Upper lobe of right lung (tissue), 1 donor: ENCODE measurements at regions not wholly inside any gene's neighbourhood (a gene's known extent, or its start where the extent isn't known, plus 50 kb on each side); places are given as distances from the start of the nearest gene placed in this dataset.
"Not testable (repeated sequence)": the region's sequence is repeated elsewhere in the genome, so short reads cannot be mapped to it uniquely, and the experiment has no call there.

Experiments used
- ATAC-seq: fragments of 200-7000 bp; cut with Tn5 transposase; one replicate; pipeline ENCODE4 v1.9.1; 2020; ENCODE audit warnings: mild to moderate bottlenecking, moderate library complexity
- DNase-seq: peaks from one replicate; pipeline ENCODE4 v3.0.0-alpha.2; 2020
- H3K27ac ChIP-seq: fragments of 200-600 bp; one replicate; pipeline ENCODE4 v1.8.0; 2022
- H3K27me3 ChIP-seq: fragments of 200-600 bp; one replicate; pipeline ENCODE4 v1.8.0; 2022; ENCODE audit warnings: mild to moderate bottlenecking
- H3K36me3 ChIP-seq: fragments of 200-600 bp; one replicate; pipeline ENCODE4 v1.8.0; 2022
- H3K4me1 ChIP-seq: fragments of 200-600 bp; one replicate; pipeline ENCODE4 v1.8.0; 2022
- H3K4me3 ChIP-seq: fragments of 200-600 bp; one replicate; pipeline ENCODE4 v1.8.0; 2022; ENCODE audit warnings: mild to moderate bottlenecking
- H3K9me3 ChIP-seq: fragments of 200-600 bp; one replicate; pipeline ENCODE4 v1.8.0; 2022
- CTCF ChIP-seq: fragments of 200-600 bp; IDR thresholded peaks from one replicate; pipeline ENCODE4 v1.8.0; 2022; ENCODE audit warnings: antibody characterized with exemption
- intact Hi-C: fragments of 100-400 bp; cut with DNase I; formaldehyde crosslinking; loops from one replicate; pipeline ENCODE4 v1.11.0; 2022
- donor health status: DM: no; HTN: yes; CAD: no; lungs with severe emphysema.

GRCh38 chrX:137747244-137748043, 181.5 kb downstream of the ZIC3 start:
- ATAC-seq, result no peak
- no peak for TF ChIP-seq CTCF

GRCh38 chrX:137748827-137749226, 182.9 kb downstream of the ZIC3 start:
- no peak for ATAC-seq
- H3K27me3 ChIP-seq, result no peaks in the 10 kb centered on the region
- no peaks in the 10 kb centered on the region for H3K4me1 ChIP-seq
- H3K36me3 ChIP-seq, result no peaks in the 10 kb centered on the region
- no peak overlapping the region for H3K4me3 ChIP-seq
- DNase-seq, result no peak
- H3K9me3 ChIP-seq, result no peaks in the 10 kb centered on the region
- H3K27ac ChIP-seq, result no peak overlapping the region
- no peak for TF ChIP-seq CTCF
- intact Hi-C loops, result no loop called here

More at GRCh38 chrX:137747244-137748043, 181.5 kb downstream of the ZIC3 start:
- no peak for DNase-seq
- H3K4me1 ChIP-seq, result no peaks in the 10 kb centered on the region
- intact Hi-C loops, result no loop called here
- no peak overlapping the region for H3K4me3 ChIP-seq
- H3K27me3 ChIP-seq, result no peaks in the 10 kb centered on the region
- no peaks in the 10 kb centered on the region for H3K36me3 ChIP-seq
- H3K27ac ChIP-seq, result no peak overlapping the region
- no peaks in the 10 kb centered on the region for H3K9me3 ChIP-seq

DNA sequence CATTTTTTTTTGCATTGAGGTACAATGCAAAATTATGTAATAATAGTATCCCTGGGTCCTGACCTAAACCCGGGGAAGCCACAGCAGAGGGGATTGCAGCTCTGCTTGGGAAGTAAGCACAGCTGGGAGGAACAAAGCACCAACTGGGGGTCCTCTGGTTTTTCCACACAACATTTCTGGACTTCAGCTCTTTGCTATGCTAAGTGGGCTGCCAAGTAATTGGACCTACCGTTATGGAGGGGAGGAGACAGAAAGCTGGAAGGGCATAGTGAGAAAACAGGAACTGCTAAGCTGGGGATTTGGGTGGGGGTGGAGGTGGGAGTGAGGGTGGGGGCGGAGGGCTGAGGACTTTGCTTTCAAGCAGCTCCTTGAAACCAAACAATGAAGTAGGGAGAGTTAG, 183.3 kb downstream of the ZIC3 start:
- no peak for DNase-seq
- no peak for TF ChIP-seq CTCF

DNA sequence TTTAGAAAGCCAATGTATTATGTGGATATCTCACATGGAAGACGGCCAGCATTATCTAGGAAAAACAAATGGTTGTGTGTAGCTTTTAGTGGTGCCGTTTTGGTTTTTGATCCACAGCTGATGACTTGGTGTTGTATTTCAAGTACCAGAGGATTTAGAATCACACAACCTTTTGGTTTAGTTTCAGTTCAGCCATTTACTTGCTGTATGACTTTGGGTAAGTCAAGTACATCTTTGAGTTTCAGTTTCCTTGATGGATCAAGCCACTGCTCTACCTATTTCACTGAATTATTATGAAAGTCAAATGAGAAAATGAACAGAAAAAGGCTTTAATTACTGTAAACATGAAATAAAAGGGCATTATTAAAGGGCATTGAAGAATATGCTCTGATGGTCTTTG, 205.6 kb downstream of the ZIC3 start:
- H3K36me3 ChIP-seq, result no peaks in the 10 kb centered on the region
- TF ChIP-seq CTCF, result no peak
- no peak overlapping the region for H3K27ac ChIP-seq
- ATAC-seq, result no peak
- intact Hi-C loops, result no loop called here
- H3K9me3 ChIP-seq, result no peaks in the 10 kb centered on the region
- no peaks in the 10 kb centered on the region for H3K27me3 ChIP-seq
- DNase-seq, result no peak
- H3K4me1 ChIP-seq, result no peaks in the 10 kb centered on the region
- H3K4me3 ChIP-seq, result no peak overlapping the region

More for the DNA sequence above, 183.3 kb downstream of the ZIC3 start:
- no peak overlapping the region for H3K27ac ChIP-seq
- no peaks in the 10 kb centered on the region for H3K27me3 ChIP-seq
- intact Hi-C loops, result no loop called here
- no peaks in the 10 kb centered on the region for H3K36me3 ChIP-seq
- H3K4me3 ChIP-seq, result no peak overlapping the region
- H3K9me3 ChIP-seq, result no peaks in the 10 kb centered on the region
- no peaks in the 10 kb centered on the region for H3K4me1 ChIP-seq
- ATAC-seq, result no peak

DNA sequence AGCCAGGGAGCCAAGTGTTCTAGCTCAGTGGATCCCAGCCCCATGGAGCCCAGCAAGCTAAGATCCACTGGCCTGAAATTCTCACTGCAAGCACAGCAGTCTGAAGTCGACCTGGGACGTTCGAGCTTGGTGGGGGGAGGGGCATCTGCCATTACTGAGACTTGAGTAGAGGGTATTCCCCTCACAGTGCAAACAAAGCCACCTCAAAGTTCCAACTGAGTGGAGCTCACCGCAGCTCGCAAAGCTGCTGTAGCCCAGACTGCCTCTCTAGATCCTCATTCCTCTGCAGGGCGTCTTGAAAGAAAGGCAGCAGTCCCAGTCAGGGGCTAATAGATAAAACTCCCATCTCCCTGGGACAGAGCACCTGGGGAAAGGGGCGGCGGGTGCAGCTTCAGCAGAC, 226.3 kb downstream of the ZIC3 start:
- DNase-seq, result no peak
- no peaks in the 10 kb centered on the region for H3K36me3 ChIP-seq
- H3K9me3 ChIP-seq, result no peaks in the 10 kb centered on the region
- TF ChIP-seq CTCF, result no peak
- intact Hi-C loops, result no loop called here
- no peak overlapping the region for H3K4me3 ChIP-seq
- no peaks in the 10 kb centered on the region for H3K4me1 ChIP-seq
- ATAC-seq, result no peak
- H3K27me3 ChIP-seq, result no peaks in the 10 kb centered on the region
- no peak overlapping the region for H3K27ac ChIP-seq

DNA sequence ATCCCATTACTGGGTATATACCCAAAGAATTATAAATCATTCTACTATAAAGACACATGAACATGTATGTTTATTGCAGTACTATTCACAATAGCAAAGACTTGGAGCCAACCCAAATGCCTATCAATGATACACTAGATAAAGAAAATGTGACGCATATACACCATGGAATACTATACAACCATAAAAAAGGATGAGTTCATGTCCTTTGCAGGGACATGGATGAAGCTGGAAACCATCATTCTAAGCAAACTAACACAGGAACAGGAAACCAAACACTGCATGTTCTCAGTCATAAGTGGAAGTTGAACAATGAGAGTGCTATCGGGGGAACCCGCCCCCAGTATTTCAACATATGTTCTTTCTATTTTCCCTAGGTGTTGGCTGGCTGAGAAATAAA, 232.0 kb downstream of the ZIC3 start:
- H3K9me3 ChIP-seq, H3K27me3 ChIP-seq, H3K27ac ChIP-seq, H3K4me1 ChIP-seq, ATAC-seq, H3K36me3 ChIP-seq, intact Hi-C loops, H3K4me3 ChIP-seq, DNase-seq: not testable (repeated sequence)
